K562 (cell line): ENCODE measurements at regions not wholly inside any gene's neighbourhood (a gene's known extent, or its start where the extent isn't known, plus 50 kb on each side); places are given as distances from the start of the nearest gene placed in this dataset.

Experiments used
- ATAC-seq: fragments of 200-7000 bp; cut with Tn5 transposase; 3 replicates; pipeline ENCODE4 v1.9.1; 2020; ENCODE audit warnings: moderate library complexity
- BruUV-seq: library from RNA; stranded (reverse); fragments of 400-500 nt; replicated peaks from 2 replicates; lab custom pipeline; 2021; lab: Mats Ljungman, UMichigan
- CTCF ChIA-PET: fragments of 300-600 bp; formaldehyde crosslinking; extraction: SDS; loops from one replicate; lab custom pipeline; 2021; ENCODE audit warnings: low intra/inter-chr PET ratio; lab: Yijun Ruan, JAX
- POLR2A ChIA-PET: fragments of 300-600, 350-650 bp; sonication (Branson Sonifier 250); formaldehyde crosslinking; extraction: SDS; loops from one replicate; lab custom pipeline; 2021; ENCODE audit warnings: antibody characterized with exemption, inconsistent platforms; lab: Yijun Ruan, JAX
- DNase-seq, 4 experiments: peaks; one replicate each; pipeline versions ENCODE4 v3.0.0 to v3.0.0-alpha.2; 2011 to 2018; ENCODE audit warnings: low spot score in 3 of 4, mixed read lengths in 3 of 4; ENCODE audit errors: extremely low read depth in 1 of 4
- FAIRE-seq: peaks from 2 replicates; lab custom pipeline; 2011; peaks lifted over from hg19 to GRCh38; lab: Jason Lieb, UNC
- H2AFZ ChIP-seq: 2 replicates; pipeline ENCODE4 v1.6.0; 2011; ENCODE audit warnings: low read depth, low read length, control low read depth, inconsistent platforms
- H3K27ac ChIP-seq: fragments of 200-600 bp; 3 replicates; pipeline ENCODE4 v1.8.0; 2011; ENCODE audit warnings: low read depth, mild to moderate bottlenecking, control low read depth, inconsistent platforms, low read length, moderate library complexity, mixed read lengths; ENCODE audit errors: extremely low read depth
- H3K27me3 ChIP-seq, 2 experiments: fragments of 300-600 bp in 1 of 2; 2 replicates in 1 of 2; 3 replicates in 1 of 2; pipeline versions ENCODE4 v1.6.0 to v1.8.0; 2011; ENCODE audit warnings: inconsistent platforms in 2 of 2, low read length in 2 of 2, mild to moderate bottlenecking in 1 of 2, mixed read lengths in 1 of 2, moderate library complexity in 1 of 2; ENCODE audit not compliant: control insufficient read depth in 2 of 2, insufficient read depth in 2 of 2
- H3K36me3 ChIP-seq: fragments of 300-600 bp; 3 replicates; pipeline ENCODE4 v1.8.0; 2011; ENCODE audit warnings: mild to moderate bottlenecking, low read length, inconsistent platforms; ENCODE audit not compliant: control insufficient read depth, insufficient read depth
- H3K4me1 ChIP-seq, 2 experiments: fragments of 200-600 bp in 1 of 2; replicated peaks in 1 of 2; 2 replicates in 1 of 2; 3 replicates in 1 of 2; pipeline versions ENCODE4 v1.5.1 to v1.8.0; 2011; ENCODE audit warnings: inconsistent platforms in 2 of 2, low read length in 2 of 2, mild to moderate bottlenecking in 1 of 2, mixed read lengths in 1 of 2, moderate library complexity in 1 of 2; ENCODE audit not compliant: control insufficient read depth in 2 of 2, insufficient read depth in 2 of 2
- H3K4me2 ChIP-seq: 2 replicates; pipeline ENCODE4 v1.6.1; 2011; ENCODE audit warnings: low read length, control low read depth, inconsistent platforms, mixed read lengths; ENCODE audit not compliant: insufficient read depth
- H3K4me3 ChIP-seq: fragments of 200-600 bp; sonication (generic), shearing (Covaris generic); 2 replicates; pipeline ENCODE4 v1.5.1; 2016; ENCODE audit warnings: control low read depth, inconsistent platforms
- H3K79me2 ChIP-seq: fragments of 200-600 bp; 3 replicates; pipeline ENCODE4 v1.8.0; 2011; ENCODE audit warnings: low read length, inconsistent platforms; ENCODE audit not compliant: control insufficient read depth, insufficient read depth
- H3K9ac ChIP-seq, 2 experiments: 2 replicates each; pipeline versions ENCODE4 v1.6.0 to v1.6.1; 2011; ENCODE audit warnings: low read depth in 2 of 2, low read length in 2 of 2, control low read depth in 1 of 2, inconsistent platforms in 1 of 2, mild to moderate bottlenecking in 1 of 2, mixed read lengths in 1 of 2; ENCODE audit not compliant: insufficient read depth in 1 of 2
- H3K9me1 ChIP-seq: one replicate; pipeline ENCODE4 v1.6.0; 2011; ENCODE audit warnings: inconsistent platforms, mild to moderate bottlenecking, low read length, moderate library complexity; ENCODE audit not compliant: control insufficient read depth, insufficient read depth
- H3K9me3 ChIP-seq: replicated peaks from 2 replicates; pipeline ENCODE4 v1.5.1; 2011; ENCODE audit warnings: low read depth, low read length, inconsistent platforms; ENCODE audit not compliant: control insufficient read depth, insufficient read depth
- H4K20me1 ChIP-seq: replicated peaks from 2 replicates; pipeline ENCODE4 v1.6.1; 2011; ENCODE audit warnings: low read length, inconsistent platforms, mixed read lengths; ENCODE audit not compliant: control insufficient read depth, insufficient read depth
- CBFA2T2 ChIP-seq: fragments of 450-650 bp; conservative IDR thresholded peaks from 2 replicates; pipeline ENCODE4 v1.6.1; 2017; ENCODE audit warnings: mild to moderate bottlenecking
- ELF2 ChIP-seq: fragments of 250-450 bp; sonication (Bioruptor Pico); IDR thresholded peaks from 2 replicates; pipeline ENCODE4 v1.5.0; 2021; ENCODE audit warnings: mild to moderate bottlenecking
- MECOM ChIP-seq: fragments of 250-450 bp; sonication (Bioruptor Pico); IDR thresholded peaks from 2 replicates; pipeline ENCODE4 v1.8.0; 2022; ENCODE audit warnings: inconsistent platforms
- NR1H2 ChIP-seq: sonication (generic); formaldehyde crosslinking; IDR thresholded peaks from 2 replicates; pipeline ENCODE4 v1.4.0; 2020; ENCODE audit warnings: mild to moderate bottlenecking, missing genetic modification reagents
- SAFB2 ChIP-seq: fragments of 200-400 bp; formaldehyde crosslinking; IDR thresholded peaks from 2 replicates; pipeline ENCODE4 v1.6.1; 2018; ENCODE audit warnings: borderline replicate concordance, low read length, low read depth, moderate library complexity; ENCODE audit not compliant: severe bottlenecking
- in situ Hi-C: fragments of 300-500 bp; cut with MboI; formaldehyde crosslinking; loops from 4 replicates; pipeline ENCODE4 v1.15.0; 2018; ENCODE audit warnings: inconsistent platforms, mixed read lengths
- intact Hi-C: fragments of 100-400 bp; cut with micrococcal nuclease; formaldehyde crosslinking; loops from 2 replicates; pipeline ENCODE4 v1.14.2; 2022
- TF ChIP-seq, protein P1 (sequence below): sonication (generic); formaldehyde crosslinking; IDR thresholded peaks from 2 replicates; pipeline ENCODE4 v1.8.0; 2023; ENCODE audit warnings: mild to moderate bottlenecking, missing genetic modification reagents
- TF ChIP-seq, protein P2 (sequence below): fragments of 250-450 bp; sonication (Bioruptor Pico); IDR thresholded peaks from 2 replicates; pipeline ENCODE4 v1.5.0; 2021; ENCODE audit warnings: mild to moderate bottlenecking, borderline replicate concordance
- TF ChIP-seq, protein P3 (sequence below): fragments of 250-450 bp; sonication (Bioruptor Pico); IDR thresholded peaks from 2 replicates; pipeline ENCODE4 v1.8.0; 2022; ENCODE audit warnings: inconsistent platforms

DNA sequence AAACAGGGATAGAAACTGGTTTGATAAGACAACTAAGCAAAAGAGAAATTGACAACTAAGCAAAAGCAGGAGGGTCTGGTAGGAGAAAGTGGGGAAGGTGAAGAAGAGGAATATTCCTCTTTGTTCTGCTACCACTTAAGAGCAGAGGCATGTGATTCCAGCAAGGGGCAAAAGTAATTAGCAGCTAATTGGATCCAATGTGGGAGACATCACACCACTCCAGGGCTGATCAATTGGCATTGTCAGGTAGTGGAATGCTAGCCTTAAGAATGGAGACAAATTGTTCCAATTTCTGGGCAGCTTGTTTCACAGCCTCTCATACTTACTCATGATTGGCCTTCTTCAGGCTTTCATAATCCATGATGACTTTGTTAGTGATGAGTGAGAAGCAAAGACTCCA, 547.1 kb upstream of the GCFC2 start:
- H3K9me3 ChIP-seq = no peaks in the 10 kb centered on the region
- POLR2A ChIA-PET = no interaction called here
- DNase-seq = no peak
- H3K9ac ChIP-seq = no peak overlapping the region
- no peaks in the 10 kb centered on the region for H3K36me3 ChIP-seq
- intact Hi-C loops (no loop called here), in situ Hi-C loops (no loop called here)
- H3K4me1 ChIP-seq = no peaks in the 10 kb centered on the region
- no peaks in the 10 kb centered on the region for H3K79me2 ChIP-seq
- no peak for TF ChIP-seq SAFB2
- no peak for TF ChIP-seq MECOM (CRISPR knock-in tag)
- TF ChIP-seq, protein P1, sequence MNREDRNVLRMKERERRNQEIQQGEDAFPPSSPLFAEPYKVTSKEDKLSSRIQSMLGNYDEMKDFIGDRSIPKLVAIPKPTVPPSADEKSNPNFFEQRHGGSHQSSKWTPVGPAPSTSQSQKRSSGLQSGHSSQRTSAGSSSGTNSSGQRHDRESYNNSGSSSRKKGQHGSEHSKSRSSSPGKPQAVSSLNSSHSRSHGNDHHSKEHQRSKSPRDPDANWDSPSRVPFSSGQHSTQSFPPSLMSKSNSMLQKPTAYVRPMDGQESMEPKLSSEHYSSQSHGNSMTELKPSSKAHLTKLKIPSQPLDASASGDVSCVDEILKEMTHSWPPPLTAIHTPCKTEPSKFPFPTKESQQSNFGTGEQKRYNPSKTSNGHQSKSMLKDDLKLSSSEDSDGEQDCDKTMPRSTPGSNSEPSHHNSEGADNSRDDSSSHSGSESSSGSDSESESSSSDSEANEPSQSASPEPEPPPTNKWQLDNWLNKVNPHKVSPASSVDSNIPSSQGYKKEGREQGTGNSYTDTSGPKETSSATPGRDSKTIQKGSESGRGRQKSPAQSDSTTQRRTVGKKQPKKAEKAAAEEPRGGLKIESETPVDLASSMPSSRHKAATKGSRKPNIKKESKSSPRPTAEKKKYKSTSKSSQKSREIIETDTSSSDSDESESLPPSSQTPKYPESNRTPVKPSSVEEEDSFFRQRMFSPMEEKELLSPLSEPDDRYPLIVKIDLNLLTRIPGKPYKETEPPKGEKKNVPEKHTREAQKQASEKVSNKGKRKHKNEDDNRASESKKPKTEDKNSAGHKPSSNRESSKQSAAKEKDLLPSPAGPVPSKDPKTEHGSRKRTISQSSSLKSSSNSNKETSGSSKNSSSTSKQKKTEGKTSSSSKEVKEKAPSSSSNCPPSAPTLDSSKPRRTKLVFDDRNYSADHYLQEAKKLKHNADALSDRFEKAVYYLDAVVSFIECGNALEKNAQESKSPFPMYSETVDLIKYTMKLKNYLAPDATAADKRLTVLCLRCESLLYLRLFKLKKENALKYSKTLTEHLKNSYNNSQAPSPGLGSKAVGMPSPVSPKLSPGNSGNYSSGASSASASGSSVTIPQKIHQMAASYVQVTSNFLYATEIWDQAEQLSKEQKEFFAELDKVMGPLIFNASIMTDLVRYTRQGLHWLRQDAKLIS (CRISPR knock-in tag) = no peak
- no peak for TF ChIP-seq CBFA2T2
- no peak for TF ChIP-seq NR1H2
- TF ChIP-seq, protein P2, sequence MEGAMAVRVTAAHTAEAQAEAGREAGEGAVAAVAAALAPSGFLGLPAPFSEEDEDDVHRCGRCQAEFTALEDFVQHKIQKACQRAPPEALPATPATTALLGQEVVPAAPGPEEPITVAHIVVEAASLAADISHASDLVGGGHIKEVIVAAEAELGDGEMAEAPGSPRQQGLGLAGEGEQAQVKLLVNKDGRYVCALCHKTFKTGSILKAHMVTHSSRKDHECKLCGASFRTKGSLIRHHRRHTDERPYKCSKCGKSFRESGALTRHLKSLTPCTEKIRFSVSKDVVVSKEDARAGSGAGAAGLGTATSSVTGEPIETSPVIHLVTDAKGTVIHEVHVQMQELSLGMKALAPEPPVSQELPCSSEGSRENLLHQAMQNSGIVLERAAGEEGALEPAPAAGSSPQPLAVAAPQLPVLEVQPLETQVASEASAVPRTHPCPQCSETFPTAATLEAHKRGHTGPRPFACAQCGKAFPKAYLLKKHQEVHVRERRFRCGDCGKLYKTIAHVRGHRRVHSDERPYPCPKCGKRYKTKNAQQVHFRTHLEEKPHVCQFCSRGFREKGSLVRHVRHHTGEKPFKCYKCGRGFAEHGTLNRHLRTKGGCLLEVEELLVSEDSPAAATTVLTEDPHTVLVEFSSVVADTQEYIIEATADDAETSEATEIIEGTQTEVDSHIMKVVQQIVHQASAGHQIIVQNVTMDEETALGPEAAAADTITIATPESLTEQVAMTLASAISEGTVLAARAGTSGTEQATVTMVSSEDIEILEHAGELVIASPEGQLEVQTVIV (CRISPR knock-in tag) = no peak
- TF ChIP-seq ELF2 = no peak
- TF ChIP-seq, protein P3, sequence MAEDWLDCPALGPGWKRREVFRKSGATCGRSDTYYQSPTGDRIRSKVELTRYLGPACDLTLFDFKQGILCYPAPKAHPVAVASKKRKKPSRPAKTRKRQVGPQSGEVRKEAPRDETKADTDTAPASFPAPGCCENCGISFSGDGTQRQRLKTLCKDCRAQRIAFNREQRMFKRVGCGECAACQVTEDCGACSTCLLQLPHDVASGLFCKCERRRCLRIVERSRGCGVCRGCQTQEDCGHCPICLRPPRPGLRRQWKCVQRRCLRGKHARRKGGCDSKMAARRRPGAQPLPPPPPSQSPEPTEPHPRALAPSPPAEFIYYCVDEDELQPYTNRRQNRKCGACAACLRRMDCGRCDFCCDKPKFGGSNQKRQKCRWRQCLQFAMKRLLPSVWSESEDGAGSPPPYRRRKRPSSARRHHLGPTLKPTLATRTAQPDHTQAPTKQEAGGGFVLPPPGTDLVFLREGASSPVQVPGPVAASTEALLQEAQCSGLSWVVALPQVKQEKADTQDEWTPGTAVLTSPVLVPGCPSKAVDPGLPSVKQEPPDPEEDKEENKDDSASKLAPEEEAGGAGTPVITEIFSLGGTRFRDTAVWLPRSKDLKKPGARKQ = no peak
- H2AFZ ChIP-seq = no peak overlapping the region
- H3K4me3 ChIP-seq = no peak overlapping the region
- CTCF ChIA-PET = no interaction called here
- BruUV-seq = no TSS peak
- no peaks in the 10 kb centered on the region for H3K9me1 ChIP-seq
- no peaks in the 10 kb centered on the region for H4K20me1 ChIP-seq
- no peak overlapping the region for H3K27ac ChIP-seq
- no peak for FAIRE-seq
- no peak for ATAC-seq
- no peak overlapping the region for H3K4me2 ChIP-seq
- no peaks in the 10 kb centered on the region for H3K27me3 ChIP-seq
